GM20000 (cell line): ENCODE measurements at regions not wholly inside any gene's neighbourhood (a gene's known extent, or its start where the extent isn't known, plus 50 kb on each side); places are given as distances from the start of the nearest gene placed in this dataset.
"Not testable (repeated sequence)": the region's sequence is repeated elsewhere in the genome, so short reads cannot be mapped to it uniquely, and the experiment has no call there.

Experiments
- DNase-seq: peaks from one replicate; pipeline ENCODE4 v3.0.0; 2012; ENCODE audit warnings: low spot score
- TF ChIP-seq, protein P1 (sequence below): IDR thresholded peaks from 2 replicates; pipeline ENCODE4 v1.5.1; 2012; ENCODE audit warnings: mild to moderate bottlenecking, control low read depth; ENCODE audit errors: extremely low read depth, missing control alignments

- DNase-seq: no peak
Measured at GRCh38 chr14:51592836-51593235, 58.9 kb upstream of the FRMD6 start.

GRCh38 chr14:51593397-51593796, 58.3 kb upstream of the FRMD6 start:
- no peak for DNase-seq
- TF ChIP-seq, protein P1, sequence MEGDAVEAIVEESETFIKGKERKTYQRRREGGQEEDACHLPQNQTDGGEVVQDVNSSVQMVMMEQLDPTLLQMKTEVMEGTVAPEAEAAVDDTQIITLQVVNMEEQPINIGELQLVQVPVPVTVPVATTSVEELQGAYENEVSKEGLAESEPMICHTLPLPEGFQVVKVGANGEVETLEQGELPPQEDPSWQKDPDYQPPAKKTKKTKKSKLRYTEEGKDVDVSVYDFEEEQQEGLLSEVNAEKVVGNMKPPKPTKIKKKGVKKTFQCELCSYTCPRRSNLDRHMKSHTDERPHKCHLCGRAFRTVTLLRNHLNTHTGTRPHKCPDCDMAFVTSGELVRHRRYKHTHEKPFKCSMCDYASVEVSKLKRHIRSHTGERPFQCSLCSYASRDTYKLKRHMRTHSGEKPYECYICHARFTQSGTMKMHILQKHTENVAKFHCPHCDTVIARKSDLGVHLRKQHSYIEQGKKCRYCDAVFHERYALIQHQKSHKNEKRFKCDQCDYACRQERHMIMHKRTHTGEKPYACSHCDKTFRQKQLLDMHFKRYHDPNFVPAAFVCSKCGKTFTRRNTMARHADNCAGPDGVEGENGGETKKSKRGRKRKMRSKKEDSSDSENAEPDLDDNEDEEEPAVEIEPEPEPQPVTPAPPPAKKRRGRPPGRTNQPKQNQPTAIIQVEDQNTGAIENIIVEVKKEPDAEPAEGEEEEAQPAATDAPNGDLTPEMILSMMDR: no peak

More at GRCh38 chr14:51592836-51593235, 58.9 kb upstream of the FRMD6 start:
- TF ChIP-seq, protein P1: no peak

- TF ChIP-seq, protein P1: no peak
- no peak for DNase-seq
Measured at GRCh38 chr14:51595881-51596455, 55.7 kb upstream of the FRMD6 start.

DNA sequence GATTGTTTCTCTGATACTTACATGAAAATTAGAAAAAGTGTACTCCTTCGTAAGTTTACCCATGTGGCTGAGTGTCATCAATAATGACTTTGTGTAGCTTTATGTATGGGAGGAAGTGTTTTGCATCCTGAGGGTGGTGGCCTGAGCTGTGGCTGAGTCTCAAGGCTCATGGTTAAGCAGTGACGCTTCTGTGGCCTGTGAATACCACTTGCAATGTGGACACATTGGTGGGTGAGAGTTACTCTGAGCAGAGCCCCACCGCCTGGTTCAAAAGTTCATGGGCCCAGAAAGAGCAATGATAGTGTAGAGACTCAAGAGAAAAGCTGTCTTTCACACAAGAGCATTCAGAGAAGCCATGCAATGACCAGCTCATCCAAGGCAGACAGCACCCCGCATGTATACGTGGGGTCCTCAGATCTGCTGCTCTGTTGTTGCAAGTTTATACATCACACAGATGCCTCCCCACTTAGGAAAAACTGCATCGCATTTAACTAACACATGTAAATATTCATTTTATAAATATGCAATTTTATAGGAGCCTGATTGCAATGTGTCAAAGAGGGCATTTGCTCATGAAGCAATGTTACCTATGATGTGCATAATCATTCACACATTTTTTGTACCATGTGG, 55.1 kb upstream of the FRMD6 start:
- peak; percentile 9 for DNase-seq
- TF ChIP-seq, protein P1: no peak

- no peak for DNase-seq
- TF ChIP-seq, protein P1: no peak
Measured at GRCh38 chr14:51597261-51598001, 54.3 kb upstream of the FRMD6 start.

DNA sequence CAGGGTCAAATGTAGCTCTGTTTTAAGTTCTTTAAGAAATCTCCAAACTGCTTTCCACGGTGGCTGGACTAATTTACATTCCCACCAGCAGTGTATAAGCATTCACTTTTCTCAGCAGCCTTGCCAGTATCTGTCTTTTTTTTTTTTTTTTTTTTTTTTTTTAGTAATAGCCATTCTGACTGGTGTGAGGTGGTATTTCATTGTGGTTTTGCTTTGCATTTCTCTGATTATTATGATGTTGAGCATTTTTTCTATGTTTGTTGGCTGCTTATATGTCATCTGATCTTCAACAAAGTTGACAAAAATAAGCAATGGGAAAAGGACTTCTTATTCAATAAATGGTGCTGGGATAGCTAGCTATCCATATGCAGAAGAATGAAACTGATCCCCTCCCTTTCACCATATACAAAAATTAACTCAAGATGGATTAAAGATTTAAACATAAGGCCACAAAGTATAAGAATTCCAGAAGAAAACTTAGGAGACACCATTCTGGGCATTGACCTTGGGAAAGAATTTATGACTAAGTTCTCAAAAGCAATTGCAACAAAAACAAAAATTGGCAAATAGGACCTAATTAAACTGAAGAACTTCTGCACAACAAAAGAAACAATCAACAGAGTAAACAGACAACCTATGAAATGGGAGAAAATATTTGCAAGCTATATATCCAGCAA, 52.6 kb upstream of the FRMD6 start:
- DNase-seq: not testable (repeated sequence)

DNA sequence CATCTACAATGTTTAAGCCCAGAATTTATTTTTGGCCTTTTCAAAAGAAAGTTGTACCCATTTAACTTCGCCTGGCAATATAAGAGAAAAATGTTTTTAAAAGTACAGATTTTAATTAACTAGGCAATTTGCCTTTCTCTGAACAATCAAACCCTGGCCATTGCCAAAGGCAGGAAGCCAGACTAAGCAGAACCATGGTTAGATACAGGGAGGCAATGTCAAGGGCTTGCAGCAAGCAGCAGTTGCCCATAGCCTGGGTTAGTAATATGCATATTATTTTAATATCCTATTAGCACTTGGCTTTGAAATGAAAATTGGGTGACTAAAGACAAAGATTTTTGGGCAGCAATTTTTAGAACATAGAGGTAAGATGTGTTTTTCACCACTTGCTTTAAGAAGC, 51.1 kb upstream of the FRMD6 start:
- DNase-seq: no peak
- TF ChIP-seq, protein P1: no peak
